GM12878 (cell line): ENCODE measurements at regions not wholly inside any gene's neighbourhood (a gene's known extent, or its start where the extent isn't known, plus 50 kb on each side); places are given as distances from the start of the nearest gene placed in this dataset.

Source experiments
- BACH1 ChIP-seq: fragments of 450-650 bp; IDR thresholded peaks from 2 replicates; pipeline ENCODE4 v1.6.1; 2017; ENCODE audit warnings: mild to moderate bottlenecking, borderline replicate concordance
- CREB1 ChIP-seq: IDR thresholded peaks from 2 replicates; pipeline ENCODE4 v1.6.1; 2012; ENCODE audit warnings: low read depth, mild to moderate bottlenecking, inconsistent platforms
- HDAC2 ChIP-seq: fragments of 200-600 bp; sonication (generic); IDR thresholded peaks from 2 replicates; pipeline ENCODE4 v1.6.1; 2017
- JUNB ChIP-seq: IDR thresholded peaks from 2 replicates; pipeline ENCODE4 v1.6.1; 2016; ENCODE audit warnings: antibody characterized with exemption, mild to moderate bottlenecking
- NFXL1 ChIP-seq: fragments of 450-650 bp; IDR thresholded peaks from 2 replicates; pipeline ENCODE4 v1.6.1; 2017; ENCODE audit warnings: antibody characterized with exemption, mild to moderate bottlenecking, borderline replicate concordance
- RCOR1 ChIP-seq: conservative IDR thresholded peaks from 2 replicates; pipeline ENCODE4 v1.6.1; 2012; ENCODE audit warnings: low read depth, low read length, improper control_type of control experiment
- RELA ChIP-seq: fragments of 450-650 bp; IDR thresholded peaks from 2 replicates; pipeline ENCODE4 v1.8.0; 2014; ENCODE audit warnings: borderline replicate concordance; ENCODE audit not compliant: partially characterized antibody
- SIX5 ChIP-seq: IDR thresholded peaks from 2 replicates; pipeline ENCODE4 v1.6.1; 2011; ENCODE audit warnings: mild to moderate bottlenecking, low read depth, low read length, moderate library complexity; ENCODE audit not compliant: severe bottlenecking
- SREBF1 ChIP-seq: IDR thresholded peaks from 2 replicates; pipeline ENCODE4 v1.6.1; 2012; ENCODE audit warnings: mild to moderate bottlenecking, low read length
- SREBF2 ChIP-seq: IDR thresholded peaks from 2 replicates; pipeline ENCODE4 v1.6.1; 2012; ENCODE audit warnings: mild to moderate bottlenecking, low read length
- SRF ChIP-seq, 2 experiments: IDR thresholded peaks; 2 replicates each; pipeline ENCODE4 v1.6.1; 2011; ENCODE audit warnings: low read depth in 2 of 2, low read length in 2 of 2, mild to moderate bottlenecking in 1 of 2, moderate library complexity in 1 of 2
- TARDBP ChIP-seq: IDR thresholded peaks from 2 replicates; pipeline ENCODE4 v1.6.1; 2016; ENCODE audit warnings: borderline replicate concordance
- ZNF274 ChIP-seq: IDR thresholded peaks from one replicate; pipeline ENCODE4 v1.8.0; 2011; ENCODE audit not compliant: insufficient read length, insufficient read depth
- ZNF384 ChIP-seq: IDR thresholded peaks from 2 replicates; pipeline ENCODE4 v1.6.1; 2012; ENCODE audit warnings: low read depth, mild to moderate bottlenecking, low read length, improper control_type of control experiment, borderline replicate concordance
- TF ChIP-seq, protein P1 (sequence below): fragments of 450-650 bp; formaldehyde crosslinking; IDR thresholded peaks from 2 replicates; pipeline ENCODE4 v1.5.0; 2022; ENCODE audit warnings: mild to moderate bottlenecking, missing genetic modification characterization
- TF ChIP-seq, protein P2 (sequence below): fragments of 150-350 bp; IDR thresholded peaks from 2 replicates; pipeline ENCODE4 v1.6.1; 2014; ENCODE audit warnings: mild to moderate bottlenecking, low read depth, low read length
- TF ChIP-seq, protein P3 (sequence below): fragments of 450-650 bp; conservative IDR thresholded peaks from 2 replicates; pipeline ENCODE4 v1.6.1; 2017; ENCODE audit warnings: mild to moderate bottlenecking, moderate library complexity
- TF ChIP-seq, protein P4 (sequence below): IDR thresholded peaks from 2 replicates; pipeline ENCODE4 v1.6.1; 2012; ENCODE audit warnings: low read depth, low read length, improper control_type of control experiment
- TF ChIP-seq, protein P5 (sequence below): fragments of 450-650 bp; IDR thresholded peaks from 2 replicates; pipeline ENCODE4 v1.6.1; 2016; ENCODE audit warnings: mild to moderate bottlenecking, moderate library complexity, borderline replicate concordance
- TF ChIP-seq, protein P6 (sequence below): IDR thresholded peaks from 2 replicates; pipeline ENCODE4 v1.6.1; 2012; ENCODE audit warnings: low read depth, low read length, improper control_type of control experiment

DNA sequence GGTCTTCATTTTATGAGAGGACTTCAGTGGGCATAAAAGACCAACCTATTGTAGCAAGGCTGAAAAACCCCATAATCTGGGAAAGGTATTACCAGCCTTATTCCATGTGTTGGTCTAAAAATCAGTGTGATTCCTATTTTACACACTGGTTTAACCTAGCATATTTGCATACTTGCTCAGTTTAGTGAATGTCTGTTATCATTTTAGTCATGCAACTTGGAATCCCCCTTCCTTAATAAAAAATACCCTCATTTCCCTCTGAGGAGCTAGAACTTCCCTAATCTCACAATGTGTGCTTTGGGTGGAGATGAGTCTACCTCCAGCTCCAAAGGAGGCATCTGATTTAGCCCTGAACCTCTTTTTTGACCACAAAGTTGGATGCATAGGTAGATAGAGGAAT lies 312.8 kb upstream of the SORCS1 start (continued):
- TF ChIP-seq SRF (IDR thresholded peaks at IDR 0.05; ENCODE audit: low read depth in 2 of 2, low read length in 2 of 2) = no peak
- TF ChIP-seq, protein P1, sequence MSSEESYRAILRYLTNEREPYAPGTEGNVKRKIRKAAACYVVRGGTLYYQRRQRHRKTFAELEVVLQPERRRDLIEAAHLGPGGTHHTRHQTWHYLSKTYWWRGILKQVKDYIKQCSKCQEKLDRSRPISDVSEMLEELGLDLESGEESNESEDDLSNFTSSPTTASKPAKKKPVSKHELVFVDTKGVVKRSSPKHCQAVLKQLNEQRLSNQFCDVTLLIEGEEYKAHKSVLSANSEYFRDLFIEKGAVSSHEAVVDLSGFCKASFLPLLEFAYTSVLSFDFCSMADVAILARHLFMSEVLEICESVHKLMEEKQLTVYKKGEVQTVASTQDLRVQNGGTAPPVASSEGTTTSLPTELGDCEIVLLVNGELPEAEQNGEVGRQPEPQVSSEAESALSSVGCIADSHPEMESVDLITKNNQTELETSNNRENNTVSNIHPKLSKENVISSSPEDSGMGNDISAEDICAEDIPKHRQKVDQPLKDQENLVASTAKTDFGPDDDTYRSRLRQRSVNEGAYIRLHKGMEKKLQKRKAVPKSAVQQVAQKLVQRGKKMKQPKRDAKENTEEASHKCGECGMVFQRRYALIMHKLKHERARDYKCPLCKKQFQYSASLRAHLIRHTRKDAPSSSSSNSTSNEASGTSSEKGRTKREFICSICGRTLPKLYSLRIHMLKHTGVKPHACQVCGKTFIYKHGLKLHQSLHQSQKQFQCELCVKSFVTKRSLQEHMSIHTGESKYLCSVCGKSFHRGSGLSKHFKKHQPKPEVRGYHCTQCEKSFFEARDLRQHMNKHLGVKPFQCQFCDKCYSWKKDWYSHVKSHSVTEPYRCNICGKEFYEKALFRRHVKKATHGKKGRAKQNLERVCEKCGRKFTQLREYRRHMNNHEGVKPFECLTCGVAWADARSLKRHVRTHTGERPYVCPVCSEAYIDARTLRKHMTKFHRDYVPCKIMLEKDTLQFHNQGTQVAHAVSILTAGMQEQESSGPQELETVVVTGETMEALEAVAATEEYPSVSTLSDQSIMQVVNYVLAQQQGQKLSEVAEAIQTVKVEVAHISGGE (CRISPR knock-in tag) = no peak
- TF ChIP-seq ZNF384 = no peak
- no peak for TF ChIP-seq RCOR1
- TF ChIP-seq ZNF274 = no peak
- TF ChIP-seq, protein P2, sequence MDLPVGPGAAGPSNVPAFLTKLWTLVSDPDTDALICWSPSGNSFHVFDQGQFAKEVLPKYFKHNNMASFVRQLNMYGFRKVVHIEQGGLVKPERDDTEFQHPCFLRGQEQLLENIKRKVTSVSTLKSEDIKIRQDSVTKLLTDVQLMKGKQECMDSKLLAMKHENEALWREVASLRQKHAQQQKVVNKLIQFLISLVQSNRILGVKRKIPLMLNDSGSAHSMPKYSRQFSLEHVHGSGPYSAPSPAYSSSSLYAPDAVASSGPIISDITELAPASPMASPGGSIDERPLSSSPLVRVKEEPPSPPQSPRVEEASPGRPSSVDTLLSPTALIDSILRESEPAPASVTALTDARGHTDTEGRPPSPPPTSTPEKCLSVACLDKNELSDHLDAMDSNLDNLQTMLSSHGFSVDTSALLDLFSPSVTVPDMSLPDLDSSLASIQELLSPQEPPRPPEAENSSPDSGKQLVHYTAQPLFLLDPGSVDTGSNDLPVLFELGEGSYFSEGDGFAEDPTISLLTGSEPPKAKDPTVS = no peak
- peak; percentile 59 for TF ChIP-seq RELA
- TF ChIP-seq NFXL1 = no peak
- TF ChIP-seq, protein P3, sequence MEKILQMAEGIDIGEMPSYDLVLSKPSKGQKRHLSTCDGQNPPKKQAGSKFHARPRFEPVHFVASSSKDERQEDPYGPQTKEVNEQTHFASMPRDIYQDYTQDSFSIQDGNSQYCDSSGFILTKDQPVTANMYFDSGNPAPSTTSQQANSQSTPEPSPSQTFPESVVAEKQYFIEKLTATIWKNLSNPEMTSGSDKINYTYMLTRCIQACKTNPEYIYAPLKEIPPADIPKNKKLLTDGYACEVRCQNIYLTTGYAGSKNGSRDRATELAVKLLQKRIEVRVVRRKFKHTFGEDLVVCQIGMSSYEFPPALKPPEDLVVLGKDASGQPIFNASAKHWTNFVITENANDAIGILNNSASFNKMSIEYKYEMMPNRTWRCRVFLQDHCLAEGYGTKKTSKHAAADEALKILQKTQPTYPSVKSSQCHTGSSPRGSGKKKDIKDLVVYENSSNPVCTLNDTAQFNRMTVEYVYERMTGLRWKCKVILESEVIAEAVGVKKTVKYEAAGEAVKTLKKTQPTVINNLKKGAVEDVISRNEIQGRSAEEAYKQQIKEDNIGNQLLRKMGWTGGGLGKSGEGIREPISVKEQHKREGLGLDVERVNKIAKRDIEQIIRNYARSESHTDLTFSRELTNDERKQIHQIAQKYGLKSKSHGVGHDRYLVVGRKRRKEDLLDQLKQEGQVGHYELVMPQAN = no peak
- TF ChIP-seq JUNB = peak; percentile 16; the same call in 1 of the 2 replicates
- no peak for TF ChIP-seq SREBF2
- TF ChIP-seq, protein P4, sequence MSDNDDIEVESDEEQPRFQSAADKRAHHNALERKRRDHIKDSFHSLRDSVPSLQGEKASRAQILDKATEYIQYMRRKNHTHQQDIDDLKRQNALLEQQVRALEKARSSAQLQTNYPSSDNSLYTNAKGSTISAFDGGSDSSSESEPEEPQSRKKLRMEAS = no peak
- TF ChIP-seq HDAC2 = no peak
- TF ChIP-seq CREB1 = no peak
- no peak for TF ChIP-seq TARDBP
- no peak for TF ChIP-seq BACH1
- no peak for TF ChIP-seq SREBF1
- TF ChIP-seq, protein P5, sequence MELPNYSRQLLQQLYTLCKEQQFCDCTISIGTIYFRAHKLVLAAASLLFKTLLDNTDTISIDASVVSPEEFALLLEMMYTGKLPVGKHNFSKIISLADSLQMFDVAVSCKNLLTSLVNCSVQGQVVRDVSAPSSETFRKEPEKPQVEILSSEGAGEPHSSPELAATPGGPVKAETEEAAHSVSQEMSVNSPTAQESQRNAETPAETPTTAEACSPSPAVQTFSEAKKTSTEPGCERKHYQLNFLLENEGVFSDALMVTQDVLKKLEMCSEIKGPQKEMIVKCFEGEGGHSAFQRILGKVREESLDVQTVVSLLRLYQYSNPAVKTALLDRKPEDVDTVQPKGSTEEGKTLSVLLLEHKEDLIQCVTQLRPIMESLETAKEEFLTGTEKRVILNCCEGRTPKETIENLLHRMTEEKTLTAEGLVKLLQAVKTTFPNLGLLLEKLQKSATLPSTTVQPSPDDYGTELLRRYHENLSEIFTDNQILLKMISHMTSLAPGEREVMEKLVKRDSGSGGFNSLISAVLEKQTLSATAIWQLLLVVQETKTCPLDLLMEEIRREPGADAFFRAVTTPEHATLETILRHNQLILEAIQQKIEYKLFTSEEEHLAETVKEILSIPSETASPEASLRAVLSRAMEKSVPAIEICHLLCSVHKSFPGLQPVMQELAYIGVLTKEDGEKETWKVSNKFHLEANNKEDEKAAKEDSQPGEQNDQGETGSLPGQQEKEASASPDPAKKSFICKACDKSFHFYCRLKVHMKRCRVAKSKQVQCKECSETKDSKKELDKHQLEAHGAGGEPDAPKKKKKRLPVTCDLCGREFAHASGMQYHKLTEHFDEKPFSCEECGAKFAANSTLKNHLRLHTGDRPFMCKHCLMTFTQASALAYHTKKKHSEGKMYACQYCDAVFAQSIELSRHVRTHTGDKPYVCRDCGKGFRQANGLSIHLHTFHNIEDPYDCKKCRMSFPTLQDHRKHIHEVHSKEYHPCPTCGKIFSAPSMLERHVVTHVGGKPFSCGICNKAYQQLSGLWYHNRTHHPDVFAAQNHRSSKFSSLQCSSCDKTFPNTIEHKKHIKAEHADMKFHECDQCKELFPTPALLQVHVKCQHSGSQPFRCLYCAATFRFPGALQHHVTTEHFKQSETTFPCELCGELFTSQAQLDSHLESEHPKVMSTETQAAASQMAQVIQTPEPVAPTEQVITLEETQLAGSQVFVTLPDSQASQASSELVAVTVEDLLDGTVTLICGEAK = no peak
- TF ChIP-seq SIX5 = no peak
- TF ChIP-seq, protein P6, sequence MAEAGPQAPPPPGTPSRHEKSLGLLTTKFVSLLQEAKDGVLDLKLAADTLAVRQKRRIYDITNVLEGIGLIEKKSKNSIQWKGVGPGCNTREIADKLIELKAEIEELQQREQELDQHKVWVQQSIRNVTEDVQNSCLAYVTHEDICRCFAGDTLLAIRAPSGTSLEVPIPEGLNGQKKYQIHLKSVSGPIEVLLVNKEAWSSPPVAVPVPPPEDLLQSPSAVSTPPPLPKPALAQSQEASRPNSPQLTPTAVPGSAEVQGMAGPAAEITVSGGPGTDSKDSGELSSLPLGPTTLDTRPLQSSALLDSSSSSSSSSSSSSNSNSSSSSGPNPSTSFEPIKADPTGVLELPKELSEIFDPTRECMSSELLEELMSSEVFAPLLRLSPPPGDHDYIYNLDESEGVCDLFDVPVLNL = no peak
